SK-N-MC (cell line): ENCODE measurements at regions not wholly inside any gene's neighbourhood (a gene's known extent, or its start where the extent isn't known, plus 50 kb on each side); places are given as distances from the start of the nearest gene placed in this dataset.

Experiments
- EZH2 ChIP-seq: fragments of 200-600 bp; sonication (generic); IDR thresholded peaks from one replicate; pipeline ENCODE4 v1.6.1; 2017; ENCODE audit warnings: antibody characterized with exemption
- FOXP2 ChIP-seq: optimal IDR thresholded peaks from 2 replicates; pipeline ENCODE3; 2011; ENCODE audit warnings: mild to moderate bottlenecking, moderate library complexity; ENCODE audit not compliant: insufficient read depth; ENCODE audit errors: extremely low read length, control extremely low read depth
- POLR2AphosphoS5 ChIP-seq: IDR thresholded peaks from 2 replicates; pipeline ENCODE4 v1.6.1; 2012; ENCODE audit warnings: mild to moderate bottlenecking, low read depth, low read length, borderline replicate concordance

DNA sequence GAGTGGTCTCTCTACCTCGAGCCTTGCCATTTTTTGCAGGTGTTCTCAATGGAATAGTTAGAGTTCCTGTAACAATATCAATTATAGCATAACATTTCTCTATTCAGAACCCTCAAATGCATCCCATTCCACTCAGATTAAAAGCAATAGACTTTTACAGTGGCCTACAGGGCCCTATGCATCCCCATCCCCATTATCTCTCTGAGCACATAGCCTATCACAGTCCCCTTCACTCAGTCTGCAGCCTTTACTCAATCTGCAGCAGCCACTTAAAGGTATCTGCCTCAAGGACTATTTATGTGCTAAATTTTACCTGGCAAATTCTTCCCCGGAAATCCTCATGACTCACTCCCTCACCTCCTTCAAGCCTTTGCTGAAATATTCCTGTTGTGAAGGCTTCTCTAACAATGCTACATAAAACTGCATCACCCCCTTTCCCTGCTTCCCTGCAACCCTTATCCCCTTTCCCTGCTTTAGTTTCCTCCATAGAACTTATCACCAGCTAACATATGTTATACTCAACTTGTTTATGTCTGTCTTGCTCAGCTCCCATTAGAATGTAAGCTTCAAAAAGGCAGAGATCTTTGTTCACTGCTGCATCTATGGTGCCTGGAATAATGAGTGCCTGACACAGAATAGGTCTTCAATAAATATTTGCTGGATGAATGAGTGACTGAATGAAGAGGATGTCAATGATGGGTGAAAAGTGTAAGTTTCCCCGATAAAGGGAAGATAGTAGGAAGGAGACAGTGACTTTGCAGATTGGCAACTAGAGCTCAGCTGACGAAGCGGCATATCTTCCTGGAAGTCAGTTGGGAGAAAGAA, 54.1 kb upstream of the ZNF366 start:
- TF ChIP-seq EZH2 (no peak), POLR2AphosphoS5 (no peak), FOXP2 (no peak)
